Activated B cell treated with CpG ODN at 0.5 μM for 24 hours (primary cell): ENCODE measurements at regions not wholly inside any gene's neighbourhood (a gene's known extent, or its start where the extent isn't known, plus 50 kb on each side); places are given as distances from the start of the nearest gene placed in this dataset.

Experiments used
- ATAC-seq: fragments of 200-7000 bp; cut with Tn5 transposase; one replicate; pipeline ENCODE4 v1.10.0; 2021; ENCODE audit warnings: low read depth, mild to moderate bottlenecking, moderate library complexity
- CTCF ChIA-PET: fragments of 350-600 bp; sonication (Branson Sonifier 250); formaldehyde crosslinking; loops from one replicate; lab custom pipeline; 2021; ENCODE audit warnings: antibody characterized with exemption; lab: Charles Lee
- POLR2A ChIA-PET: fragments of 350-600 bp; sonication (Branson Sonifier 250); formaldehyde crosslinking; loops from one replicate; lab custom pipeline; 2021; ENCODE audit warnings: antibody characterized with exemption; lab: Charles Lee
- DNase-seq: peaks from one replicate; pipeline ENCODE4 v3.0.0; 2022
- H3K27ac Mint-ChIP-seq: one replicate; pipeline ENCODE4 v1.8.0; 2020; ENCODE audit warnings: mixed read lengths
- H3K27me3 Mint-ChIP-seq: one replicate; pipeline ENCODE4 v1.8.0; 2021; ENCODE audit warnings: mixed read lengths
- H3K36me3 Mint-ChIP-seq: one replicate; pipeline ENCODE4 v1.8.0; 2021; ENCODE audit warnings: low read depth, mixed read lengths
- H3K4me1 Mint-ChIP-seq: one replicate; pipeline ENCODE4 v1.8.0; 2021; ENCODE audit warnings: mixed read lengths
- H3K4me3 Mint-ChIP-seq: one replicate; pipeline ENCODE4 v1.8.0; 2020; ENCODE audit warnings: mild to moderate bottlenecking, mixed read lengths
- H3K9me3 Mint-ChIP-seq: one replicate; pipeline ENCODE4 v1.8.0; 2020; ENCODE audit warnings: mixed read lengths
- CTCF ChIP-seq: fragments of 200-600 bp; IDR thresholded peaks from one replicate; pipeline ENCODE4 v1.8.0; 2022; ENCODE audit warnings: antibody characterized with exemption, mild to moderate bottlenecking
- intact Hi-C: fragments of 100-400 bp; cut with micrococcal nuclease; formaldehyde crosslinking; loops from one replicate; pipeline ENCODE4 v1.15.1; 2024

- Mint-ChIP-seq H3K4me1 (no peaks in the 10 kb centered on the region), H3K4me3 (no peak overlapping the region), H3K27ac (no peak overlapping the region), H3K36me3 (no peaks in the 10 kb centered on the region), H3K27me3 (no peaks in the 10 kb centered on the region), H3K9me3 (peaks cover 9% of the 10 kb centered on the region)
- intact Hi-C loops, result no loop called here
- POLR2A ChIA-PET, result no interaction called here
- DNase-seq (no peak), ATAC-seq (no peak)
- no peak for TF ChIP-seq CTCF
- CTCF ChIA-PET, result no interaction called here
Observed at GRCh38 chr18:27824275-27824674, 352.7 kb downstream of the CDH2 start.

- no peaks in the 10 kb centered on the region for H3K27me3 Mint-ChIP-seq
- ChIA-PET POLR2A (no interaction called here), CTCF (no interaction called here)
- no peaks in the 10 kb centered on the region for H3K4me1 Mint-ChIP-seq
- H3K4me3 Mint-ChIP-seq, result no peak overlapping the region
- H3K36me3 Mint-ChIP-seq, result no peaks in the 10 kb centered on the region
- TF ChIP-seq CTCF, result no peak
- DNase-seq, result no peak
- ATAC-seq, result no peak
- H3K9me3 Mint-ChIP-seq, result peaks cover 9% of the 10 kb centered on the region
- H3K27ac Mint-ChIP-seq, result no peak overlapping the region
- intact Hi-C loops, result no loop called here
Observed at GRCh38 chr18:27823053-27823452, 353.9 kb downstream of the CDH2 start.

- Mint-ChIP-seq H3K27me3 (no peaks in the 10 kb centered on the region), H3K36me3 (no peaks in the 10 kb centered on the region), H3K9me3 (peaks cover 2% of the 10 kb centered on the region), H3K4me3 (no peak overlapping the region), H3K27ac (no peak overlapping the region), H3K4me1 (no peaks in the 10 kb centered on the region)
- ChIA-PET CTCF (interaction anchor here (0.6 kb wide), 1 partner anchor 89 kb away, joined by 3 read pairs; no protein-coding TSS in a partner anchor), POLR2A (no interaction called here)
- DNase-seq (no peak), ATAC-seq (no peak)
- no peak for TF ChIP-seq CTCF
- intact Hi-C loops, result no loop called here
Observed at GRCh38 chr18:27808683-27809082, 368.2 kb downstream of the CDH2 start.

GRCh38 chr18:27803957-27804356 lies 373.0 kb downstream of the CDH2 start:
- no peak for TF ChIP-seq CTCF
- no peak overlapping the region for H3K27ac Mint-ChIP-seq
- H3K27me3 Mint-ChIP-seq, result no peaks in the 10 kb centered on the region
- ChIA-PET CTCF (no interaction called here), POLR2A (no interaction called here)
- no peaks in the 10 kb centered on the region for H3K36me3 Mint-ChIP-seq
- ATAC-seq, result no peak
- H3K9me3 Mint-ChIP-seq, result peaks cover 6% of the 10 kb centered on the region
- no peak overlapping the region for H3K4me3 Mint-ChIP-seq
- H3K4me1 Mint-ChIP-seq, result no peaks in the 10 kb centered on the region
- DNase-seq, result no peak
- intact Hi-C loops, result no loop called here

- no peak for TF ChIP-seq CTCF
- H3K9me3 Mint-ChIP-seq, result peaks cover 7% of the 10 kb centered on the region
- no peak for ATAC-seq
- intact Hi-C loops, result no loop called here
- H3K27me3 Mint-ChIP-seq, result no peaks in the 10 kb centered on the region
- no peak overlapping the region for H3K4me3 Mint-ChIP-seq
- no peak for DNase-seq
- no peak overlapping the region for H3K27ac Mint-ChIP-seq
- no peaks in the 10 kb centered on the region for H3K4me1 Mint-ChIP-seq
- H3K36me3 Mint-ChIP-seq, result no peaks in the 10 kb centered on the region
- POLR2A ChIA-PET, result no interaction called here
- CTCF ChIA-PET, result no interaction called here
Observed at GRCh38 chr18:27797484-27797883, 379.4 kb downstream of the CDH2 start.
